HG02885 (cell line): ENCODE measurements at regions not wholly inside any gene's neighbourhood (a gene's known extent, or its start where the extent isn't known, plus 50 kb on each side); places are given as distances from the start of the nearest gene placed in this dataset.

ENCODE experiments used
- ATAC-seq: cut with Tn5 transposase; IDR thresholded peaks from one replicate; pipeline ENCODE4 v1.9.1; 2021; ENCODE audit warnings: mild to moderate bottlenecking; ENCODE audit not compliant: unreplicated experiment, poor library complexity

DNA sequence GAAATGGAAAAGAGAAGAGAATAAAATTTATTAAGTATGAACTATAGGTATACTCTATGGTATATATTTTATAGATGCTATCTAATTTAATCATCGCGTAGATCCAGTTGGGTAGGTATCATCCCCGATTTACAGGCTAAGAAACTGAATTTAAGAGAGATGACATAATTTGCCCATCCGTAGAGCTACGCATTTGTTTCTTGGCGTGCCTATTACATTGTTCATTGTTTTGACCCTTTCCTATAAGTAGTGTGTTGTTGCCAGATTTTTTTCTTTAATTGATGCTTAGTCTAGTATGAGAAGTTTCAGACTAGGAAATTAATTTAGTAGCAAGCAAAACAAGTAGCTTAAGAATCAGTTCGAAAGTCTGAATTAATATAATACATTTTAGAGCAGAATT, 205.7 kb upstream of the NPSR1 start:
- ATAC-seq, result no peak

DNA sequence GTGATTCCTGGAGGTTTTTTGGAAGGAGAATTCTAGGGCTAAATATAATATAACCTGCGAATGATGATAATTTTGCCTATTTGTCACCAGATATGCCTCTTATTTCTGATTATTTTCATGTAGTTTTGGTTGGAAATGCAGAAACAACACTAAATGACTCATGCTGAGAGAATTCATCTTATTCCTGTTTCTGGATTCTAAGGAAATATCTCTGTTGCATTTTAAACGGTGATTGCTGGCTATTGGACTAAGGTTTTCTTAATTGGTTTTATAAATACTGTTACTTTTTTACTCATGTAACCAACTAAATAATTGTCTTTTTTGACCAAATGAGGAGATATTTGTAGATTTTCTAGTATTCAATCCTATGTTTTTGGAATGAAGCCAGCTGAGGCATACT, 204.9 kb upstream of the NPSR1 start:
- no peak for ATAC-seq

DNA sequence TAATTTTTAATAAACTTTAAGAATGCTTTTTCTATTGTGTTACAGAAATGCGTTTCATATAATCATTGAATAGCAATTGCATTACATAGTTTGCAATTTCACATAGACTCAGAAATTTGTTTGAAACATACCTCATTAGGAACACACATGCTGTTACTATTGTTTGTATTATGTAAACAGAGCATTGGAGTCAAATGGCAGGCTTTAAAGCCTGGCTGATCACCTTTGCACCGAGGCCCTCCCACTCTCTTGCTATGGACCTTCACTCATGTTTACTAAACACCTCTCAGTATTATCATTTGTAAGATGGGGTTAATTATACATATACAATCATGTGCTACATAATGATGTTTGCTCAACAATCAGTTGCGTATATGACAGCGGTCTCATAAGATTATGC, 203.6 kb upstream of the NPSR1 start:
- ATAC-seq, result no peak

DNA sequence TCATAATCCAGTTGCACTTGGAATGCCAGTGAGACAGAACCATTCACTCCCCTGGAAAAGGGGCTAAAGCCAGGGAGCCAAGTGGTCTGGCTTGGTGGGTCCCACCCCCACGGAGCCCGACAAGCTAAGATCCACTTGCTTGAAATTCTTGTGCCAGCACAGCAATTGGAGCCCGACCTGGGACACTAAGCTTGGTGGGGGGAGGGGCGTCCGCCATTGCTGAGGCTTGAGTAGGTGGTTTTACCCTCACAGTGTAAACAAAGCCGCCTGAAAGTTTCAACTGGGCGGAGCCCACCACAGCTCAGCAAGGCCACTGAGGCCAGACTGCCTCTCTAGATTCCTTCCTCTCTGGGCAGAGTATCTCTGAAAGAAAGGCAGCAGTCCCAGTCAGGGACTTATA, 200.7 kb upstream of the NPSR1 start:
- no peak for ATAC-seq

DNA sequence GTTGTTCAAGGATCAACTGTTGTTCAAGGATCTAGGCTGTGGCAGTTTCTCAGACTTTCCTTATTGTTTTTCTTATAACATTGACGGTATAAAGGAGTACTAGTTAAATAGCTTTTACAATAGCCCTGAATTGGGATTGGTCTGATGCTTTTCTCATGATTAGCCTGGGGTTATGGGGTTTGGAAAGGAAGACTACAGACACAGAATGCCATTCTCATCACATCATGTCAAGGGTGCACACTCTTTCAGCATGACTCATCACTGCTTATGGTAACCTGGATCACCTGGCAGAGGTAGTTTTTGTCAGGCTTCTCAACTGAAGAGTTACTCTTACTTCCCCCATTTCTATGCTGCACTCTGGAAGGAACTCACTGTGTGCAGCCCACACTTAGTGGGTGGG, 194.2 kb upstream of the NPSR1 start:
- no peak for ATAC-seq

DNA sequence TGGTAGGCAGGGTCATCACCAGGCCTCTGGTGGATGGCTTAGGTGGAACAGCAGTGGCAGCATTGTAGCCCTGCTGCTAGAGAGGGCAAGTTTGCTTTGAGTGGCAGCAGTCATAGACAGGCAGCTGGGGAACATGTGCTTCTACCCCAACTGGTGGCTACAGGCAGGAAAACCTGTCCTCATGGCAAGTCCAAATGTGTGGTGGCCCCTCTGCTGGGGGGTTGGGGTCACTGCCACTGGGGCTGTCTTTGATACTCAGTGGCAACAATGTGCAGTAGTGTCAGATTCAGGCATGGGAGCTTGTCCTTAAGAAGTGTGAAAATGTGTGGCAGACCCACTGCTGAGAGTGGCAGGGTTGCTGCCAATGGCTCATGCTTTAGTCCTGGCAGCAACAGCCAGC, 186.2 kb upstream of the NPSR1 start:
- no peak for ATAC-seq

DNA sequence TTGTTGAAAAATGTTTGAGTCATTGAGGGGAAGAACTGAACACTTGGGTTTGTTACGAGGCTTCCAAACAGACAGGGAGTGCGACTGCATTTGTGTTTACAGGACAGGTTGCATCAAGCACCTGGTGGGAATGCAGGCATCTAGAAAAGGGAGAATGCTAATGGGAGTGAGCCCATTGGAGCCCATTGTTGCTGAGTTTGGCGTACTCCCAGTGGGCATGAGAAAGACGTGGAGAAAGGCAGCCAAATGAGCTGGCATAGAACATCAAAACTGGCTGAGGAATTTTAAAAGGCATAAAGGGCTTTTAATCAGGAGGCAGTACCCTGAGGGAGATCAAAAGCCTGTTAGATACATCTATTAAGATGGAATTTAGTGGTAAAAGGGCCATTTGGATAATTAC, 171.6 kb upstream of the NPSR1 start:
- no peak for ATAC-seq

DNA sequence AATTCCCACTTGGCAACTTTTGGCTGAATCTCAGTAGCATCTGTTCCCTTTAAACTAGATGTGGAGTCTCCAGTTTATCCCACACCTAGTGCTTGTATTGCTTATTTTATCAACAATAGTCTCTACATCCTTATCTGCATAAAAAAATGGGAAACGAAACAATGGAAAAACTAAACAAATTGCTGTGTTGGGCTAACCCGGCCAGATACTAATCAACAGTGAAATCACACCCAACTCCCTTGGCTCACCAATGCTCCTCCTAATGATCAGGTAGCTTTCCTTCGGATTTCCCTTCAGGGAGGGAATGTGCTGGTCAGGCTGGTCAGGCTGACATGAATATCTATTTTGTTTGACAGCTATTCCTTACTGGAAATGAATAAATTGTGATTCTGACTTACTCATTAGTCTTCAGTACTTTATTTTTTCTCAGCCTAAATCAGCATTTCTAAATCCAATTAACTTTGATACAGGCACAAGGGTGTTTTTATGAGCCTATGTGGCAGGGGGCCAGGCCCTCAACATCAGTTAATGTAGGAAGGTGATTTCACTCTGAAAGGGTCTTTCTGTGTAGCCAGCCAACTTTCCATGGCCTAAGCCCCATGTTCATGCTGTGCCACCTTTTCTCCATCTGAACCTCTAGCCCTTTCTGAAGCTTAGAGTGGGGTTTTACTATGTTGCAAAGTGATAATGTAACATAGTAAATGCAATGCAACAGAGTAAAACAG, 170.5 kb upstream of the NPSR1 start:
- no peak for ATAC-seq

DNA sequence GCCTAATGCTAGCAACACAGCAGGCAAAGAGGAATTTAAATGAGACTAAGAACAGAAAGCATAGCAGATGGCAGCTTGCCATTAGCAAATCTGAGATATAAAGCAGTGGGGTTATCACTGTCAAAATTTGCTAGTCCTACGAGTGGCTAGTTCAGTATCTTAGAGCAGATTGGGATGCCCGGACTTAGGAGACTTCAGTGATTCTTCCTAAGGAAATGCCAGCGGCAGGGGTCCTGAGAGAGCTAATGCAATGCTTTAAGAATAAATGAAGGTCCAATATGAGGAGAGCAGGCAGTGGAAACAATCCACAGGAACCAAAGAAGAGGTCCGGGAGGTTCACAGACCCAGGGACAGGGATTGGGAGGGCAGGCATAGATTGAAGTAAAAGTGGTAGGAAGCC, 169.3 kb upstream of the NPSR1 start:
- no peak for ATAC-seq

DNA sequence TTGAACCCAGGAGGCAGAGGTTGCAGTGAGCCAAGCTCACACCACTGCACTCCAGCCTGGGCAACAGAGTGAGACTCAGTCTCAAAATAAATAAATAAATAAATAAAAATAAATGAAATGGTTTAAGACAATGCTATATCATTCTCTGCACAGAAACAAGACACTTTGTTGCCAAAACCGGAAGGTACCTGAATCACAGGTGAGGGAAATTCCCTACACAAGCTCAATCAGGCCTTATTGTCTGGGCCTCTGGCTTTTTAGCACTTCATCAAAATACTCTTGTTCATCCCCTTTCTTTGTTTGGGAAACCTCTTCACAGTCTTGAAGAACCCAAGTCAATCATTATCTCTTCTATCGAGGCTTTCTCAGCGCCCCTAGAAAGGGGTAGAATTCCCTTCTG, 166.1 kb upstream of the NPSR1 start:
- ATAC-seq, result no peak

DNA sequence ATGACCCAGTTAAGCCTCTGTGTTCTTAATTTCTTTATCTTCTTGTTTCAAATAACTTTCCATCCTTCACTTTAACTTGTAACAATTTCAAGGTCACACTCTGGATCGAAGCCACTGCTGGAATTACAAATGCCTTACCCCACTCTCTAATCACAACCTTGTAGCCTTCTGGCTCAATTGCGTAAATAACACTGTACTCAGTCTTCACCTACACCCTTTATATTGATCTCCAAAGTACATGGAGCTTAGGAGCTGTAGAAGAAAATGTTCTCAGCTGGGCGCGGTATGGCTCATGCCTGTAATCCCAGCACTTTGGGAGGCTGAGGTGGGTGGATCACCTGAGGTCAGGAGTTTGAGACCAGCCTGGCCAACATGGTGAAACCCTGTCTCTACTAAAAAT, 164.3 kb upstream of the NPSR1 start:
- ATAC-seq, result no peak

DNA sequence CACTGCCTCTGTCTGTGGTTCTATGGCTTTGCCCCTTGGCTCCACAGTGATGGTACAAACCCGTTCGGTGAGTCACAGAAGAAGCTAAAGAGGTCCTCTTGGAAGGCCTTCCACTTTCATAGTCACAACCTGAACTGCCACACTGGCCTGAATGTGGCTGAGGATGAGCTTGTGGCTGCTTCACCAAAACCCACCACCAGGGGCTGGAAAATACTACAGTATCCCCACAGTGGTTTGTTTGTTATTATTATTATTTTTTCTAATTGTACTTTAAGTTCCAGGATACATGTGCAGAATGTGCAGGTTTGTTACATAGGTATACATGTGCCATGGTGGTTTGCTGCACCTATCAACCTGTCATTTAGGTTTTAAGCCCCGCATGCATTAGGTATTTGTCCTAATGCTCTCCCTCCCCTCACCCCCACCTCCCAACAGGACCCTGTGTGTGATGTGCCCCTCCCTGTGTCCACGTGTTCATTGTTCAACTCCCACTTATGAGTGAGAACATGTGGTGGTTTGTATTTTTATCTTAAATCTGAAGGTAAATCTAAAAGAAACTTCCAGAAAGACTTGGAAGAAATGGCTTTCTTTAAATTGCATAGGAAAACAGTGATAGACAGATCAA, 160.8 kb upstream of the NPSR1 start:
- peak; percentile 48 for ATAC-seq

DNA sequence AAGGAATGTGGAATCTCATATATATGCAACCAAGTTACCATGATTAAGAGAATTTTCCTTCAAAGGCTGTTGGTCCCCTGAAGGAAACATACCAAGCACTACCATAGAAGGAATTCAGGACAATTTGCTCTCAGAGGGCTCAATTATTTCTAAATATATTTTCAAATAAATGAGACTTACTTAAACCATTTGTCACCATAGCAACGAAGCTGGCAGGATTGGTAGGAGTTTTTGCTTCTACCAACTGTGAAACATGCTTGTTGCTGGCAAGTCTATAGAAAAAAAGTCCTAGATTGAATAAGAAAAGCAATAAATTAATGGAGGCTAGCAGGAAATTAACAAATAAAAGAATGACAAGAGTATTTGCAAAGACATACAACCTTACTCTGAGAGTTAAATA, 156.9 kb upstream of the NPSR1 start:
- no peak for ATAC-seq

DNA sequence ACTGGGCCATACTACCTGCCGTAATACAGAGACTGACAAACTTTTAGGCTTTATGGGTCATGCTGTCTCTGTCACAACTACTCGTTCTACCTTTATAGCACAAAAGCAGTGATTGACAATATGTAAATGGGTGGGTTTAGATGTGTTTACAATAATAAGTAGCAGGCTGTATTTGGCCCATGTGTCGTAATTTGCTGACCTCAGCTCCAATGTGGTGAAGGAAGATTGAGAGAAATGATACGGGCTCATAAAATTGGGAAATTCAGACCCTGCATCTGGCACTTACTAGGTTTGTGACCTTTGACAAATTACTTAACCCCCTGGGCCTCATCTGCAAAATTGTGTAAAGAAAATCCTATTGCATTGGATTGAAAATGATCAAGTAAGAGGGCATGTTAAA, 150.8 kb upstream of the NPSR1 start:
- ATAC-seq, result no peak

DNA sequence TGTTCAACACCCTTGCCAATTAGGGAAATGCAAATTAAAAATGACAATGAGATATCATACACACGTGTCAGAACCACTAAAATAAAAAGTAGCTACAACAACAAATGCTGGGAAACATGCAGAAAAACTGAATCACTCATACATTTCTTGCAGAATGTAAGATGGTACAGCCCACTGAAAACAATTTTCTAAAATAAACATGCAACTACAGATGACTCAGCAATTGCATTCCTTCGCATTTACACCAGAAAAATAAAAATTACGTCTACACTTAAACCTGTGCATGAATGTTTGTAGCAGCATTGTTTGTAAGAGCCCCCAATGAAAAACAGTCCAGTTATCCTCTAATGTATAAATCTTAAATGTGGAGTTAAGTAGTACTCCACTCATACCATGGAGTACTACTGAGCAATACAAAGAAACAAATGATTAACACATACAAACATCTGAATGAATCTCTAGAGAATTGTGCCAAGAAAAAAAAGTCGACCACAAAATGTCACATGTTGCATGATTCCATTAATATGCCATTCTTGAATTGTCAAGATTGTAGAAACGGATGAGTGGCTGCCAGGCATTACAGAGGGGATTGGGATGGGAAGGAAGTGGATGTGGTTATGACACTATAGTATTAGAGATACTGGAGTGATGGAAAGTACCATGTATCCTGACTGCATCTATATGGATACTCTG, 134.6 kb upstream of the NPSR1 start:
- ATAC-seq, result no peak

DNA sequence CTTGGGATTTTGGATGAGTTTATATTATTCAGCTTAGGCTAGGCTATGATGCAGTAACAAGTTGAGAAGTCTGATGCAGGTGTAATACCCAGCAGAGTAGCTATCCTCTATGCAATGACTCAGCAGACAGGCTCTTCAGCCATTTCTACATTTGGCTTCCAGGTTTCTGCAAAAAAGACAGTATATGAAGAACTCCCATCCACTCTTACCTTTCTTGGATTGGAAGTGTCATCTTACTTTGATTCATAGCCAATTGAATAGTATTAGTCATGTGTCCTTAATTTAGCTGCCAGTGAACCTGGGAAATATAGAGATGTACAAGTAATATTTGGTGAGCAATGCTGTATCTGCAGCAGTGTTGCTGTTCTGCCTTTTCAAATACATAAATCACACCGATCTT, 127.8 kb upstream of the NPSR1 start:
- ATAC-seq, result no peak

DNA sequence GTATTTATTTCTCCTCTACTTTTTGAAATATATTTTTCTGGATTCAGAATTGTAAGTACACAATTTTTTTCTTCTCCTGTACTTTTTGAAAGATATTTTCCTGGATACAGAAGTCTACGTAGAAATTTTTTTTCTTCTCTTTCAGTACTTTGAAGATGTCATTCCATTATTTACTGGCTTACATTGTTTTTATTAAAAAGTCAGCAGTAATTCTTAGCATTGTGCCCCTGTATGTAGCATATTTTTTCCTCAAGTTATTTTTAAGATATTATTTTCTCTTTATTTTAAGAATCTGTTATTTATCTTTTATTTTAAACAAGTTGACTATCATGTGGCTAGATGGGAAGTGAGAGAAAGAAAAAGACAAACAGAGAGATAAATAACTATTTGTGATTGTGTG, 119.0 kb upstream of the NPSR1 start:
- no peak for ATAC-seq

DNA sequence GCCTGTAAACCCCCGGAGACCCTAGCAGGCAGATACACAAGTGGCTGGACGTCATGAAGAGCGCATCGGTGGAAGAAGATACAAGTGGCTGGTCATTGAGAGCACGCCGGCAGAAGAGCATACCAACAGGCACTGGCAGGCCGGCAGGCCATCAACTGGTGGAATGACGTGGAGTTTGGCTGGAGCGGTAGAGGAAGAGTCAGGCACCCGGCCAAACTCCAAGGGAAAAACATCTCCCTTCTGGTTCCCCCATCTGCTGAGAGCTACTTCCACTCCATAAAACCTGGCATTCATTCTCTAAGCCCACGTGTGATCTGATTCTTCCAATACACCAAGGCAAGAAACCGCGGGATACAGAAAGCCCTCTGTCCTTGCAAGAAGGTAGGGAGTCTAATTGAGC, 113.4 kb upstream of the NPSR1 start:
- no peak for ATAC-seq

DNA sequence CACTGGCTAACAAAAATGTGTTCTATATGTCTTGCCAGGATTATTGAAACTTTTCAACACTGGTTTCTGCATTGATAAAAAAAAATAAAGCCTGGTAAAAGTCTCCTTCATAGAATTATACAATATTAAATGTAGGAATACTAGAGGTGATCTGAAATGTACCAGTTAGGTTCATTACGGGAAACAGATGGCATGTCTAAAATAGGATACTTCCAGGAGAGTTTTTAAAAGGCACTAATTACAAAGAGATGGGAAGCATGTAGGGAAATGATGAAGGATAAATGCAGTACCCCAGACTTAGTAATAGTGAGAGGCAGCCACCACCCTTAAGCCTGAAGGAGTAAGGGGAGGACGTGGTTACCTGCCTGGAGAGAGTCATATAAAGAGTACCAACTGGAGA, 107.0 kb upstream of the NPSR1 start:
- no peak for ATAC-seq

DNA sequence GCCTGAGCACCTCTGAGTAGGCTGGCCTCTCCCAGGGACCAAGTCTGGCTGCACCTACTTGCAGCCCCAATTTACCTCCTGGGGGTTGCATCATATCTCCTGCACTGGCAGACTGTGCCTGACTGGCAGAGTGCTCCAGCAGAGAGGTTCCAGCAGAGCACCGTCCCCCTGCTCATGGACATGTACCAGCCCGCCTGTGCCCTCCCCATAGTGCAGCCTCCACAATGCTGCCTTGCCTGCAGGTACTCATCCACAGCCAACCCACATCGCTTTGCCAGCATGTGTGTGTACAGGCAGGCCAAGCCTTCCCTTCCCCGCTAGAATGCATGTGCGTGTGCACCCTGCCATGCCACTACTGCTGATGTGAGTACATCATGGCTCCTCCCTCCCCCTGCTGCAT, 105.5 kb upstream of the NPSR1 start:
- no peak for ATAC-seq

DNA sequence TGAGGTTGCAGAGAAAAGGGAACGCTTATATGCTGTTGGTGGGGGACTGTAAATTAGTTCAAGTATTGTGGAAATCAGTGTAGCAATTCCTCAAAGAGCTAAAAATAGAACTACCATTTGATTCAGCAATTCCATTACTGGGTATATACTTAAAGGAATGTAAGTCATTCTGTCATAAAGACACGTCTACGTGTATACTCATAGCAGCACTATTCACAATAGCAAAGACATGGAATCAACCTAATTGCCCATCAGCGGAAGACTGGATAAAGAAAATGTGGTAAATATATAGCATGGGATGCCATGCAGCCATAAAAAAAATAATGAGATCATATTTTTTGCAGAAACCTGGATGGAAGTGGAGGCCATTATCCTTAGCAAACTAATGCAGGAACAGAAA, 100.0 kb upstream of the NPSR1 start:
- ATAC-seq, result no peak

DNA sequence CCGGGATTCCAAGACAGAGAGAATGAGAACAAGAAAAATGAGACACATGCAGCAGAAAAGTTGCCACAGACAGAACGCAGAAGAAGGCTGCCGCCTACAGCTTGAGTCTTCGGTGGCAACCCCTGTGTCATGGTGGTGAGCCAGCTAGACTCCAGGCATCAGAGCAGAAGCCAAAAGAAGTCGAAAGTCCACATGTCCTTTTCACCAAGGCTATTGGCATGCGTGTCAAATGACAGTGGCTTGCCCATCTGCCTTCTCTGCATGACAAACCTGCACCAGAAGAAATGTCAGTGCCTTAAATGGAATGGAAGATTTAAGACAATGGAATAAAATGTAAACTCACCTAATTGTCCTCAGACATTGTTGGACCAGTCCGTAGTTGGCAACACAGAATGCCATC, 93.9 kb upstream of the NPSR1 start:
- ATAC-seq, result no peak
